GM12891 (cell line): ENCODE measurements at regions not wholly inside any gene's neighbourhood (a gene's known extent, or its start where the extent isn't known, plus 50 kb on each side); places are given as distances from the start of the nearest gene placed in this dataset.

Source experiments
- DNase-seq: peaks from one replicate; pipeline ENCODE4 v3.0.0; 2011; ENCODE audit warnings: low spot score; ENCODE audit not compliant: insufficient read length
- FAIRE-seq: peaks from 2 replicates; lab custom pipeline; 2011; peaks lifted over from hg19 to GRCh38; lab: Jason Lieb, UNC
- PAX5 ChIP-seq: IDR thresholded peaks from 2 replicates; pipeline ENCODE4 v1.6.1; 2011; ENCODE audit warnings: low read length, moderate library complexity, mild to moderate bottlenecking; ENCODE audit not compliant: insufficient read depth, severe bottlenecking
- POLR2A ChIP-seq: IDR thresholded peaks from 2 replicates; pipeline ENCODE4 v1.6.1; 2011; ENCODE audit warnings: low read depth, low read length, control low read depth
- POLR2AphosphoS5 ChIP-seq: IDR thresholded peaks from 2 replicates; pipeline ENCODE4 v1.6.1; 2011; ENCODE audit warnings: low read depth, low read length, control low read depth
- POU2F2 ChIP-seq: IDR thresholded peaks from 2 replicates; pipeline ENCODE4 v1.6.1; 2011; ENCODE audit warnings: low read depth, mild to moderate bottlenecking, control low read depth, low read length, moderate library complexity
- SPI1 ChIP-seq: IDR thresholded peaks from 2 replicates; pipeline ENCODE4 v1.6.1; 2011; ENCODE audit warnings: low read depth, low read length, control low read depth
- TAF1 ChIP-seq: IDR thresholded peaks from 2 replicates; pipeline ENCODE4 v1.6.1; 2011; ENCODE audit warnings: low read depth, low read length, control low read depth

- no peak for TF ChIP-seq POLR2AphosphoS5
- TF ChIP-seq POU2F2 = no peak
- TF ChIP-seq PAX5 = no peak
- no peak for TF ChIP-seq TAF1
- TF ChIP-seq SPI1 = no peak
- TF ChIP-seq POLR2A = no peak
- FAIRE-seq = no peak
- DNase-seq = no peak
Observed at GRCh38 chr3:40841570-40842109, 316.9 kb downstream of the ZNF621 start.

- TF ChIP-seq POU2F2 (no peak), PAX5 (no peak), POLR2A (no peak), POLR2AphosphoS5 (no peak), TAF1 (no peak), SPI1 (no peak)
- no peak for DNase-seq
- no peak for FAIRE-seq
Observed at GRCh38 chr3:40842714-40843113, 318.0 kb downstream of the ZNF621 start.

- FAIRE-seq (no peak), DNase-seq (no peak)
- TF ChIP-seq POU2F2 (no peak), SPI1 (no peak), PAX5 (no peak), POLR2A (no peak), POLR2AphosphoS5 (no peak), TAF1 (no peak)
Observed at GRCh38 chr3:40843208-40843624, 318.5 kb downstream of the ZNF621 start.

GRCh38 chr3:40843851-40844548 lies 319.2 kb downstream of the ZNF621 start:
- TF ChIP-seq POU2F2 (no peak), POLR2AphosphoS5 (no peak), TAF1 (no peak), SPI1 (no peak), POLR2A (no peak), PAX5 (no peak)
- DNase-seq = no peak

GRCh38 chr3:40844896-40845295 lies 320.1 kb downstream of the ZNF621 start:
- TF ChIP-seq POLR2A = no peak
- no peak for TF ChIP-seq PAX5
- TF ChIP-seq POLR2AphosphoS5 = no peak
- TF ChIP-seq POU2F2 = no peak
- no peak for TF ChIP-seq TAF1
- no peak for TF ChIP-seq SPI1
- no peak for DNase-seq
- no peak for FAIRE-seq

More at GRCh38 chr3:40843851-40844548, 319.2 kb downstream of the ZNF621 start:
- FAIRE-seq = no peak

- no peak for FAIRE-seq
- no peak for TF ChIP-seq PAX5
- TF ChIP-seq POLR2A = no peak
- no peak for TF ChIP-seq TAF1
- no peak for TF ChIP-seq POU2F2
- TF ChIP-seq SPI1 = no peak
- TF ChIP-seq POLR2AphosphoS5 = no peak
- DNase-seq = no peak
Observed at GRCh38 chr3:40845447-40845846, 320.7 kb downstream of the ZNF621 start.

- no peak for TF ChIP-seq PAX5
- no peak for TF ChIP-seq SPI1
- no peak for TF ChIP-seq TAF1
- no peak for TF ChIP-seq POU2F2
- no peak for FAIRE-seq
Observed at GRCh38 chr3:40845916-40846315, 321.2 kb downstream of the ZNF621 start.

GRCh38 chr3:40846451-40846850 lies 321.7 kb downstream of the ZNF621 start:
- DNase-seq = no peak
- FAIRE-seq = no peak
- TF ChIP-seq POLR2AphosphoS5 (no peak), POLR2A (no peak), PAX5 (no peak), POU2F2 (no peak), TAF1 (no peak), SPI1 (no peak)

More at GRCh38 chr3:40845916-40846315, 321.2 kb downstream of the ZNF621 start:
- no peak for DNase-seq

- FAIRE-seq (no peak), DNase-seq (no peak)
- TF ChIP-seq SPI1 (no peak), POLR2AphosphoS5 (no peak), POU2F2 (no peak), PAX5 (no peak), POLR2A (no peak), TAF1 (no peak)
Observed at GRCh38 chr3:40847551-40847992, 322.8 kb downstream of the ZNF621 start.
